Body of pancreas (tissue), 4 donors: ENCODE measurements at regions not wholly inside any gene's neighbourhood (a gene's known extent, or its start where the extent isn't known, plus 50 kb on each side); places are given as distances from the start of the nearest gene placed in this dataset.

Source experiments
- CTCF ChIP-seq, 7 experiments: fragments of 450-650 bp in 4 of 7; fragments of 200-600 bp in 3 of 7; sonication (generic) in 3 of 7; IDR thresholded peaks; one replicate each; pipeline ENCODE4 v1.5.1; 2016 to 2019; ENCODE audit warnings: antibody characterized with exemption in 7 of 7
- POLR2A ChIP-seq, 3 donors: fragments of 450-650 bp; IDR thresholded peaks; one replicate each; pipeline ENCODE4 v1.6.1; 2016; ENCODE audit warnings: antibody characterized with exemption in 3 of 3, mild to moderate bottlenecking in 2 of 3

- TF ChIP-seq CTCF (IDR thresholded peaks at IDR 0.05) (no peak), POLR2A (IDR thresholded peaks at IDR 0.05) (no peak)
These were observed 100.0 kb upstream of the EGR2 start for GRCh38 chr10:62916141-62916603.
